Sigmoid colon (tissue), 4 donors: ENCODE measurements at regions not wholly inside any gene's neighbourhood (a gene's known extent, or its start where the extent isn't known, plus 50 kb on each side); places are given as distances from the start of the nearest gene placed in this dataset.

Source experiments
- EP300 ChIP-seq, 4 donors: sonication (generic); formaldehyde crosslinking; IDR thresholded peaks; one replicate each; pipeline ENCODE4 v1.6.1; 2017; ENCODE audit warnings: antibody characterized with exemption in 4 of 4
- POLR2A ChIP-seq, 2 donors: fragments of 450-650 bp; IDR thresholded peaks; one replicate each; pipeline ENCODE4 v1.6.1; 2016; ENCODE audit warnings: antibody characterized with exemption in 2 of 2, mild to moderate bottlenecking in 2 of 2, moderate library complexity in 2 of 2
- POLR2AphosphoS5 ChIP-seq, 4 donors: sonication (generic); formaldehyde crosslinking; IDR thresholded peaks; one replicate each; pipeline ENCODE4 v1.6.1; 2017; ENCODE audit warnings: antibody characterized with exemption in 4 of 4
- TF ChIP-seq, protein P1 (sequence below), 4 experiments: fragments of 450-650 bp in 3 of 4; fragments of 200-600 bp in 1 of 4; IDR thresholded peaks; one replicate each; pipeline ENCODE4 v1.5.1; 2016 to 2019; ENCODE audit warnings: antibody characterized with exemption in 4 of 4, mild to moderate bottlenecking in 3 of 4, moderate library complexity in 2 of 4

DNA sequence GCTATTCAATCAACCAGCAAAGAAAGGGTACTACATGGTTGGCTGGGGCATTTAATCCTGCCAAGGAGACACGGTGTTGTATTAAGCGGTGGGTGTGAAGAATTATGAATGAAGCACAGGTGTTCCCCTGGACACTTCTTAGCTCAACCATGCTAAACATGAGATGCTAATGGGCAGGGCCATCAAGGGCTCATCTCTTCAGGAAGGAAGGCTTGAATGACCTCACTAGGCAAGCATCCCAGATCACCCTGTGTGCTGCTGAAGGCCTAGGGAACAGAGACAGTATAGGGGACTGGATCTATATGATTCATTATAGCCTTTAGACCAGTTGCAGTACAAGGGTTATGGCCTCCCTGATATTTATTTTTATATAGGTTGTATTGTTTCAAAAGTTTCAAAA, 221.3 kb upstream of the SLCO3A1 start:
- TF ChIP-seq, protein P1, sequence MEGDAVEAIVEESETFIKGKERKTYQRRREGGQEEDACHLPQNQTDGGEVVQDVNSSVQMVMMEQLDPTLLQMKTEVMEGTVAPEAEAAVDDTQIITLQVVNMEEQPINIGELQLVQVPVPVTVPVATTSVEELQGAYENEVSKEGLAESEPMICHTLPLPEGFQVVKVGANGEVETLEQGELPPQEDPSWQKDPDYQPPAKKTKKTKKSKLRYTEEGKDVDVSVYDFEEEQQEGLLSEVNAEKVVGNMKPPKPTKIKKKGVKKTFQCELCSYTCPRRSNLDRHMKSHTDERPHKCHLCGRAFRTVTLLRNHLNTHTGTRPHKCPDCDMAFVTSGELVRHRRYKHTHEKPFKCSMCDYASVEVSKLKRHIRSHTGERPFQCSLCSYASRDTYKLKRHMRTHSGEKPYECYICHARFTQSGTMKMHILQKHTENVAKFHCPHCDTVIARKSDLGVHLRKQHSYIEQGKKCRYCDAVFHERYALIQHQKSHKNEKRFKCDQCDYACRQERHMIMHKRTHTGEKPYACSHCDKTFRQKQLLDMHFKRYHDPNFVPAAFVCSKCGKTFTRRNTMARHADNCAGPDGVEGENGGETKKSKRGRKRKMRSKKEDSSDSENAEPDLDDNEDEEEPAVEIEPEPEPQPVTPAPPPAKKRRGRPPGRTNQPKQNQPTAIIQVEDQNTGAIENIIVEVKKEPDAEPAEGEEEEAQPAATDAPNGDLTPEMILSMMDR (IDR thresholded peaks at IDR 0.05), result no peak
- no peak for TF ChIP-seq POLR2A (IDR thresholded peaks at IDR 0.05)
- TF ChIP-seq POLR2AphosphoS5 (IDR thresholded peaks at IDR 0.05), result no peak
- no peak for TF ChIP-seq EP300 (IDR thresholded peaks at IDR 0.05)
